Immature natural killer cell (primary cell): ENCODE measurements at regions not wholly inside any gene's neighbourhood (a gene's known extent, or its start where the extent isn't known, plus 50 kb on each side); places are given as distances from the start of the nearest gene placed in this dataset.

ENCODE experiments used
- DNase-seq, 3 donors: peaks; one replicate each; pipeline ENCODE4 v3.0.0; 2022; ENCODE audit warnings: mixed read lengths in 1 of 3
- H3K27ac Mint-ChIP-seq, 6 donors: one replicate each; pipeline ENCODE4 v1.8.0; 2020; ENCODE audit warnings: mixed read lengths in 6 of 6, mild to moderate bottlenecking in 5 of 6, inconsistent platforms in 4 of 6, moderate library complexity in 3 of 6
- H3K27me3 Mint-ChIP-seq, 3 donors: one replicate each; pipeline ENCODE4 v1.8.0; 2020 to 2021; ENCODE audit warnings: low read depth in 3 of 3, mild to moderate bottlenecking in 3 of 3, mixed read lengths in 3 of 3, moderate library complexity in 3 of 3, inconsistent platforms in 1 of 3
- H3K36me3 Mint-ChIP-seq, 3 donors: one replicate each; pipeline ENCODE4 v1.8.0; 2020; ENCODE audit warnings: mixed read lengths in 3 of 3, inconsistent platforms in 2 of 3, mild to moderate bottlenecking in 2 of 3
- H3K4me1 Mint-ChIP-seq, 2 donors: one replicate each; pipeline ENCODE4 v1.8.0; 2020; ENCODE audit warnings: inconsistent platforms in 2 of 2, mild to moderate bottlenecking in 2 of 2, mixed read lengths in 2 of 2, moderate library complexity in 1 of 2
- H3K4me3 Mint-ChIP-seq, 5 donors: one replicate each; pipeline ENCODE4 v1.8.0; 2020; ENCODE audit warnings: mild to moderate bottlenecking in 5 of 5, mixed read lengths in 5 of 5, inconsistent platforms in 3 of 5, moderate library complexity in 3 of 5
- H3K9me3 Mint-ChIP-seq, 6 donors: one replicate each; pipeline ENCODE4 v1.8.0; 2020; ENCODE audit warnings: mild to moderate bottlenecking in 6 of 6, mixed read lengths in 6 of 6, inconsistent platforms in 4 of 6, moderate library complexity in 3 of 6

- Mint-ChIP-seq H3K4me3 (no peak overlapping the region), H3K36me3 (no peaks in the 10 kb centered on the region), H3K27me3 (no peaks in the 10 kb centered on the region), H3K27ac (no peak overlapping the region), H3K4me1 (no peaks in the 10 kb centered on the region), H3K9me3 (peaks cover 0 to 16% (median 6%) of the 10 kb centered on the region in 6 donors)
- DNase-seq, result no peak
Observed at GRCh38 chr2:106941372-106941993, 55.5 kb upstream of the ST6GAL2 start.

- Mint-ChIP-seq H3K9me3 (peaks cover 0 to 16% (median 4%) of the 10 kb centered on the region in 6 donors), H3K27ac (no peak overlapping the region), H3K4me1 (no peaks in the 10 kb centered on the region), H3K4me3 (no peak overlapping the region), H3K36me3 (no peaks in the 10 kb centered on the region), H3K27me3 (no peaks in the 10 kb centered on the region)
- DNase-seq, result no peak
Observed at GRCh38 chr2:106943468-106944200, 57.7 kb upstream of the ST6GAL2 start.

- Mint-ChIP-seq H3K27me3 (peaks cover 0 to 2% (median 0%) of the 10 kb centered on the region in 3 donors), H3K36me3 (no peaks in the 10 kb centered on the region), H3K27ac (no peak overlapping the region), H3K9me3 (peaks cover 0 to 21% (median 4%) of the 10 kb centered on the region in 6 donors), H3K4me1 (no peaks in the 10 kb centered on the region), H3K4me3 (no peak overlapping the region)
- DNase-seq, result no peak
Observed at GRCh38 chr2:106944215-106944614, 58.2 kb upstream of the ST6GAL2 start.

DNA sequence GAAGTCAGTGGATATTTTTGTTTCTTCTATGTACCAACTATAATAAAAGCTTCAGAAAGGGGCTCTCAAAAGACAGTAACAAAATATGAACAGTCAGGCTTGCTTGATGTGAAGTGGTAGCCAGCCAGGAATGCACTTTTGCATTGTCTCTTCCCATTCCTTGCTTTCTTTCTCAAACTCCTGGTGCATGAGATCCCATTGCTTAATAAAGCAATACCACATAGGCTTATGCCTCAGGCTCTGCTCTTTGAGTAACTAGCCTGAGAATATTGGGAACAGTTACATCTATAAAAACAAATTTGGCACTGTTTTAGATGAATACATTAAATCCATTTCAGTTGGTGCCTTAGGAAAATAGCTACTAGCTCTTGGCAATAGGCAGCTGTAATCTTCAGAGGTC lies 62.6 kb upstream of the ST6GAL2 start:
- no peak overlapping the region for H3K27ac Mint-ChIP-seq
- H3K36me3 Mint-ChIP-seq, result no peaks in the 10 kb centered on the region
- peaks cover 0 to 2% (median 0%) of the 10 kb centered on the region in 3 donors for H3K27me3 Mint-ChIP-seq
- H3K4me1 Mint-ChIP-seq, result no peaks in the 10 kb centered on the region
- H3K9me3 Mint-ChIP-seq, result peaks cover 0 to 33% (median 3%) of the 10 kb centered on the region in 6 donors
- DNase-seq, result no peak
- H3K4me3 Mint-ChIP-seq, result no peak overlapping the region

GRCh38 chr2:106953236-106953635 lies 67.3 kb upstream of the ST6GAL2 start:
- H3K27me3 Mint-ChIP-seq, result peaks cover 0 to 3% (median 0%) of the 10 kb centered on the region in 3 donors
- no peaks in the 10 kb centered on the region for H3K36me3 Mint-ChIP-seq
- no peak for DNase-seq
- peaks cover 0 to 29% (median 7%) of the 10 kb centered on the region in 6 donors for H3K9me3 Mint-ChIP-seq
- H3K4me1 Mint-ChIP-seq, result no peaks in the 10 kb centered on the region
- no peak overlapping the region for H3K4me3 Mint-ChIP-seq
- H3K27ac Mint-ChIP-seq, result no peak overlapping the region

GRCh38 chr2:106953779-106954178 lies 67.8 kb upstream of the ST6GAL2 start:
- peaks cover 0 to 3% (median 0%) of the 10 kb centered on the region in 3 donors for H3K27me3 Mint-ChIP-seq
- no peak overlapping the region for H3K4me3 Mint-ChIP-seq
- H3K36me3 Mint-ChIP-seq, result no peaks in the 10 kb centered on the region
- DNase-seq, result no peak
- no peaks in the 10 kb centered on the region for H3K4me1 Mint-ChIP-seq
- H3K9me3 Mint-ChIP-seq, result peaks cover 0 to 28% (median 7%) of the 10 kb centered on the region in 6 donors
- no peak overlapping the region for H3K27ac Mint-ChIP-seq

GRCh38 chr2:106954304-106954703 lies 68.3 kb upstream of the ST6GAL2 start:
- DNase-seq, result no peak
- no peak overlapping the region for H3K4me3 Mint-ChIP-seq
- no peaks in the 10 kb centered on the region for H3K36me3 Mint-ChIP-seq
- H3K9me3 Mint-ChIP-seq, result peaks cover 0 to 23% (median 7%) of the 10 kb centered on the region in 6 donors
- H3K4me1 Mint-ChIP-seq, result no peaks in the 10 kb centered on the region
- H3K27ac Mint-ChIP-seq, result no peak overlapping the region
- H3K27me3 Mint-ChIP-seq, result peaks cover 0 to 1% (median 0%) of the 10 kb centered on the region in 3 donors

GRCh38 chr2:106956416-106956815 lies 70.4 kb upstream of the ST6GAL2 start:
- DNase-seq, result no peak
- H3K4me1 Mint-ChIP-seq, result no peaks in the 10 kb centered on the region
- no peaks in the 10 kb centered on the region for H3K36me3 Mint-ChIP-seq
- H3K9me3 Mint-ChIP-seq, result peaks cover 0 to 17% (median 8%) of the 10 kb centered on the region in 6 donors
- H3K27ac Mint-ChIP-seq, result no peak overlapping the region
- peaks cover 0 to 1% (median 0%) of the 10 kb centered on the region in 3 donors for H3K27me3 Mint-ChIP-seq
- no peak overlapping the region for H3K4me3 Mint-ChIP-seq

DNA sequence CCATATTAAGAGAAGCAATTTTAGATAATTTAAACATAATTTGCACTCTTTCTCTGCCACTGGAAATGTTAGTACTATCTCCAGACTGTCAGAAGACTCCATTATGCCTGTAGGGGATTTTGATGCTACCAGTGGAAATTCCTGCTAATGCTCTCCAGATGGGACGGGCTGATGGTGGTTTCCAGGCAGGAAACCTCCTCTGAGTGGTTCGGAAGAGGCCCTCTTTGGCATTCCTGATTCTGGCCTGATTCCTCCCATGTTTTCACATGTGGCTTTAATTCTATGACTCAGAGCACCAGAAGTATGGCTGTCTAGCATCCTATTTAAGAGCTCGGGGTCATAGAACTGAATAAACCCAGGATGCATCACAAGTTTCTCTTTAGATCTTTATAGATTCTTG lies 70.9 kb upstream of the ST6GAL2 start:
- DNase-seq, result no peak
- Mint-ChIP-seq H3K4me3 (no peak overlapping the region), H3K9me3 (peaks cover 0 to 14% (median 8%) of the 10 kb centered on the region in 6 donors), H3K27ac (no peak overlapping the region), H3K4me1 (no peaks in the 10 kb centered on the region), H3K36me3 (no peaks in the 10 kb centered on the region), H3K27me3 (peaks cover 0 to 1% (median 0%) of the 10 kb centered on the region in 3 donors)

GRCh38 chr2:106959975-106960682 lies 74.2 kb upstream of the ST6GAL2 start:
- Mint-ChIP-seq H3K36me3 (no peaks in the 10 kb centered on the region), H3K27ac (no peak overlapping the region), H3K4me3 (no peak overlapping the region), H3K27me3 (no peaks in the 10 kb centered on the region), H3K9me3 (peaks cover 2 to 18% (median 6%) of the 10 kb centered on the region in 6 donors), H3K4me1 (no peaks in the 10 kb centered on the region)
- DNase-seq, result no peak

DNA sequence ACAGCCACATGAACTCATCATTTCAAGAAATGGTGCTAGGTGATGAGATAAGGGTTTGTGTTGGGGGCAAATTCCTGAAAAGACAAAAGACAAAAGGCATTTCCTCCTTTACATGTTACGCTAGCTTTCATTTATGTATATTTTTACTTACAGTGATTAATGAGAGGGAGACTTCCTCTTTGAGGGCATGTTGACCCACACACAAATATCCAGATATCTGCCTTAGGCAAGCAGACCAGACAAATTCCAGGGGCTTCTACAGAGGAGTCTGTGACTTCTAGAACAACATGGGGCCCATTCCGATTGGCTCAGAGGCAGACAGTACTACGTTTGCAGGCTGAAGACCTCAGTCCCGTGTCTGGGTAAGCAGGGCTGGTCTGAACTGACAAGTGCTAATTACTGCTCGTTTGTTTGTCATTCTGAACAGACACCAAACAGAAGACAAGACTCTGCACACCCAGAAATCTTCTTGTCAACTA lies 74.8 kb upstream of the ST6GAL2 start:
- Mint-ChIP-seq H3K4me1 (no peaks in the 10 kb centered on the region), H3K27me3 (no peaks in the 10 kb centered on the region), H3K9me3 (peaks cover 2 to 18% (median 6%) of the 10 kb centered on the region in 6 donors), H3K4me3 (no peak overlapping the region), H3K36me3 (no peaks in the 10 kb centered on the region), H3K27ac (no peak overlapping the region)
- no peak for DNase-seq

GRCh38 chr2:106961328-106961727 lies 75.4 kb upstream of the ST6GAL2 start:
- Mint-ChIP-seq H3K27ac (no peak overlapping the region), H3K36me3 (no peaks in the 10 kb centered on the region), H3K9me3 (peaks cover 0 to 18% (median 6%) of the 10 kb centered on the region in 6 donors), H3K27me3 (no peaks in the 10 kb centered on the region), H3K4me1 (no peaks in the 10 kb centered on the region), H3K4me3 (no peak overlapping the region)
- DNase-seq, result no peak

- no peak for DNase-seq
- Mint-ChIP-seq H3K27ac (no peak overlapping the region), H3K27me3 (no peaks in the 10 kb centered on the region), H3K9me3 (peaks cover 0 to 13% (median 9%) of the 10 kb centered on the region in 6 donors), H3K4me3 (no peak overlapping the region), H3K36me3 (no peaks in the 10 kb centered on the region), H3K4me1 (no peaks in the 10 kb centered on the region)
Observed at GRCh38 chr2:106963156-106963555, 77.2 kb upstream of the ST6GAL2 start.

- no peak overlapping the region for H3K27ac Mint-ChIP-seq
- DNase-seq, result no peak
- no peaks in the 10 kb centered on the region for H3K4me1 Mint-ChIP-seq
- no peak overlapping the region for H3K4me3 Mint-ChIP-seq
- peaks cover 0 to 13% (median 9%) of the 10 kb centered on the region in 6 donors for H3K9me3 Mint-ChIP-seq
- H3K27me3 Mint-ChIP-seq, result no peaks in the 10 kb centered on the region
- H3K36me3 Mint-ChIP-seq, result no peaks in the 10 kb centered on the region
Observed at GRCh38 chr2:106963893-106964292, 77.9 kb upstream of the ST6GAL2 start.
